H1 (cell line): ENCODE measurements at regions not wholly inside any gene's neighbourhood (a gene's known extent, or its start where the extent isn't known, plus 50 kb on each side); places are given as distances from the start of the nearest gene placed in this dataset.

Experiments
- CTCF ChIA-PET: fragments of 300-600 bp; sonication (Branson Sonifier 250); formaldehyde crosslinking; loops from one replicate; lab custom pipeline; 2021; ENCODE audit not compliant: partially characterized antibody; lab: Charles Lee
- POLR2A ChIA-PET: fragments of 300-600 bp; sonication (Branson Sonifier 250); formaldehyde crosslinking; loops from one replicate; lab custom pipeline; 2021; ENCODE audit warnings: inconsistent platforms; ENCODE audit not compliant: partially characterized antibody; lab: Charles Lee
- DNase-seq, 2 experiments: peaks; one replicate each; pipeline versions ENCODE4 v3.0.0 to v3.0.0-alpha.2; 2010 to 2022; ENCODE audit warnings: low spot score in 2 of 2, low read depth in 1 of 2, mixed read lengths in 1 of 2
- FAIRE-seq: peaks from 2 replicates; lab custom pipeline; 2011; peaks lifted over from hg19 to GRCh38; lab: Jason Lieb, UNC
- H2AFZ ChIP-seq: 2 replicates; pipeline ENCODE4 v1.8.1; 2012; ENCODE audit warnings: low read length, inconsistent platforms
- H2AK5ac ChIP-seq: 2 replicates; pipeline ENCODE4 v1.6.1; 2013; ENCODE audit warnings: low read depth, low read length
- H2BK120ac ChIP-seq: replicated peaks from 2 replicates; pipeline ENCODE3; 2013; ENCODE audit warnings: low read depth, low read length, inconsistent platforms
- H2BK12ac ChIP-seq: 2 replicates; pipeline ENCODE4 v1.6.1; 2013; ENCODE audit warnings: low read depth, low read length
- H2BK15ac ChIP-seq: 2 replicates; pipeline ENCODE4 v1.6.1; 2013; ENCODE audit warnings: low read length
- H2BK20ac ChIP-seq: 2 replicates; pipeline ENCODE4 v1.6.1; 2013; ENCODE audit warnings: low read length
- H2BK5ac ChIP-seq: 2 replicates; pipeline ENCODE4 v1.6.1; 2013; ENCODE audit warnings: low read depth, low read length
- H3K14ac ChIP-seq: 2 replicates; pipeline ENCODE4 v1.6.1; 2013; ENCODE audit warnings: inconsistent platforms; ENCODE audit not compliant: insufficient read length
- H3K18ac ChIP-seq: 2 replicates; pipeline ENCODE4 v1.6.1; 2013; ENCODE audit warnings: low read length; ENCODE audit errors: extremely low read depth
- H3K23ac ChIP-seq: 2 replicates; pipeline ENCODE4 v1.6.1; 2013; ENCODE audit warnings: inconsistent platforms; ENCODE audit not compliant: insufficient read length
- H3K23me2 ChIP-seq: 2 replicates; pipeline ENCODE4 v1.6.1; 2013; ENCODE audit warnings: low read depth, low read length
- H3K27ac ChIP-seq: 2 replicates; pipeline ENCODE4 v1.6.1; 2011; ENCODE audit warnings: low read depth, low read length, inconsistent platforms
- H3K27me3 ChIP-seq, 4 experiments: replicated peaks in 1 of 4; 1 replicate in 1 of 4; 2 replicates in 3 of 4; pipeline versions ENCODE4 v1.6.1 to v1.8.1; 2011 to 2013; ENCODE audit warnings: low read length in 3 of 4, mild to moderate bottlenecking in 3 of 4, inconsistent platforms in 2 of 4, mixed read lengths in 2 of 4, moderate library complexity in 1 of 4; ENCODE audit not compliant: control insufficient read depth in 3 of 4, insufficient read depth in 3 of 4; ENCODE audit errors: extremely low read depth in 1 of 4
- H3K36me3 ChIP-seq, 4 experiments: 2 replicates each; pipeline versions ENCODE4 v1.6.1 to v1.8.1; 2011 to 2013; ENCODE audit warnings: mild to moderate bottlenecking in 4 of 4, low read length in 3 of 4, moderate library complexity in 2 of 4, control low read depth in 1 of 4, inconsistent platforms in 1 of 4; ENCODE audit not compliant: insufficient read depth in 4 of 4, control insufficient read depth in 2 of 4
- H3K4ac ChIP-seq: replicated peaks from 2 replicates; pipeline ENCODE3; 2013; ENCODE audit warnings: low read length, low read depth, mixed read lengths, inconsistent platforms; ENCODE audit not compliant: insufficient read length
- H3K4me1 ChIP-seq, 4 experiments: replicated peaks in 1 of 4; 1 replicate in 1 of 4; 2 replicates in 3 of 4; pipeline versions ENCODE4 v1.6.1 to v1.8.1; 2011 to 2013; ENCODE audit warnings: low read length in 3 of 4, inconsistent platforms in 2 of 4, mixed read lengths in 1 of 4; ENCODE audit not compliant: insufficient read depth in 4 of 4, control insufficient read depth in 3 of 4
- H3K4me2 ChIP-seq, 2 experiments: 2 replicates each; pipeline versions ENCODE4 v1.6.1 to v1.8.1; 2011 to 2013; ENCODE audit warnings: low read depth in 2 of 2, low read length in 2 of 2, control low read depth in 1 of 2, inconsistent platforms in 1 of 2, mild to moderate bottlenecking in 1 of 2; ENCODE audit not compliant: insufficient read depth in 1 of 2
- H3K4me3 ChIP-seq, 4 experiments: fragments of 200-600, 300-600 bp in 1 of 4; sonication (generic), shearing (Covaris generic), sonication (Bioruptor Twin) in 1 of 4; 2 replicates each; pipeline versions ENCODE4 v1.5.1 to v1.8.1; 2011 to 2016; ENCODE audit warnings: low read length in 4 of 4, low read depth in 3 of 4, control low read depth in 2 of 4, inconsistent platforms in 2 of 4, mild to moderate bottlenecking in 2 of 4, mixed read lengths in 1 of 4, moderate library complexity in 1 of 4; ENCODE audit not compliant: insufficient read depth in 2 of 4; ENCODE audit errors: extremely low read depth in 1 of 4
- H3K56ac ChIP-seq: replicated peaks from 2 replicates; pipeline ENCODE3; 2013; ENCODE audit warnings: low read depth, mild to moderate bottlenecking, mixed read lengths, low read length, inconsistent platforms; ENCODE audit not compliant: insufficient read length
- H3K79me1 ChIP-seq: 2 replicates; pipeline ENCODE4 v1.6.1; 2013; ENCODE audit warnings: low read depth, low read length, control low read depth
- H3K79me2 ChIP-seq, 2 experiments: 2 replicates each; pipeline versions ENCODE4 v1.6.1 to v1.8.1; 2012 to 2013; ENCODE audit warnings: low read length in 2 of 2, mild to moderate bottlenecking in 2 of 2, inconsistent platforms in 1 of 2; ENCODE audit not compliant: insufficient read depth in 2 of 2, control insufficient read depth in 1 of 2
- H3K9ac ChIP-seq, 4 experiments: replicated peaks in 1 of 4; 1 replicate in 1 of 4; 2 replicates in 3 of 4; pipeline versions ENCODE4 v1.6.1 to v1.8.1; 2011 to 2013; ENCODE audit warnings: low read depth in 3 of 4, low read length in 3 of 4, control low read depth in 2 of 4, mild to moderate bottlenecking in 2 of 4, moderate library complexity in 2 of 4, inconsistent platforms in 1 of 4; ENCODE audit errors: extremely low read depth in 1 of 4
- H3K9me3 ChIP-seq, 2 experiments: 2 replicates each; pipeline versions ENCODE4 v1.6.1 to v1.8.1; 2012 to 2013; ENCODE audit warnings: mild to moderate bottlenecking in 2 of 2, moderate library complexity in 2 of 2, control low read depth in 1 of 2, inconsistent platforms in 1 of 2, low read depth in 1 of 2, low read length in 1 of 2, mixed read lengths in 1 of 2; ENCODE audit not compliant: insufficient read depth in 2 of 2
- H4K20me1 ChIP-seq, 2 experiments: replicated peaks in 1 of 2; 2 replicates each; pipeline versions ENCODE3 to v1.8.1; 2011 to 2013; ENCODE audit warnings: inconsistent platforms in 2 of 2, low read length in 2 of 2, mild to moderate bottlenecking in 1 of 2; ENCODE audit not compliant: insufficient read depth in 2 of 2, control insufficient read depth in 1 of 2
- H4K5ac ChIP-seq: 2 replicates; pipeline ENCODE4 v1.6.1; 2013; ENCODE audit warnings: low read length, low read depth, mixed read lengths, inconsistent platforms; ENCODE audit not compliant: insufficient read length
- H4K8ac ChIP-seq: 2 replicates; pipeline ENCODE4 v1.8.0; 2013; ENCODE audit warnings: mild to moderate bottlenecking, moderate library complexity, low read length, inconsistent platforms; ENCODE audit not compliant: insufficient read depth; ENCODE audit errors: extremely low read depth
- H4K91ac ChIP-seq: replicated peaks from 2 replicates; pipeline ENCODE3; 2013; ENCODE audit warnings: low read length, mixed read lengths, inconsistent platforms; ENCODE audit not compliant: insufficient read length
- CHD2 ChIP-seq: IDR thresholded peaks from 2 replicates; pipeline ENCODE4 v1.6.1; 2012; ENCODE audit warnings: low read length, improper control_type of control experiment
- WGBS, 2 experiments: shearing (Covaris generic) in 1 of 2; methylation state at CpG; one replicate each; pipeline versions ENCODE4 v1.1.6 to v1.1.7; 2013 to 2015; ENCODE audit warnings: low lambda C conversion rate in 2 of 2, mixed read lengths in 2 of 2, inconsistent platforms in 1 of 2, low coverage in 1 of 2, missing lambda C conversion rate in 1 of 2; ENCODE audit not compliant: insufficient replicate concordance in 2 of 2, insufficient coverage in 1 of 2, insufficient read length in 1 of 2; ENCODE audit errors: extremely low coverage in 1 of 2, missing lambda C conversion rate in 1 of 2; 5-methylcytosine and 5-hydroxymethylcytosine counted together

- no peak for TF ChIP-seq CHD2
- no peak overlapping the region for H2BK15ac ChIP-seq
- H3K23me2 ChIP-seq: no peaks in the 10 kb centered on the region
- no peak overlapping the region for H2AFZ ChIP-seq
- 100% methylated on average over 1 of the region's 1 CpG; no CpG with 5 or more reads in 1 of the 2 experiments for WGBS, 2 experiments
- H2BK20ac ChIP-seq: no peak overlapping the region
- H3K79me1 ChIP-seq: no peaks in the 10 kb centered on the region
- no peak overlapping the region for H2AK5ac ChIP-seq
- H3K23ac ChIP-seq: no peak overlapping the region
- no peak overlapping the region for H2BK120ac ChIP-seq
- no peaks in the 10 kb centered on the region for H3K4me1 ChIP-seq
- H2BK12ac ChIP-seq: no peak overlapping the region
- H4K5ac ChIP-seq: no peak overlapping the region
- H4K20me1 ChIP-seq: no peaks in the 10 kb centered on the region
- no peak overlapping the region for H3K4me2 ChIP-seq
- no peak overlapping the region for H3K27ac ChIP-seq
- POLR2A ChIA-PET: no interaction called here
- H3K36me3 ChIP-seq: no peaks in the 10 kb centered on the region
- no peak for FAIRE-seq
- no peak overlapping the region for H4K8ac ChIP-seq
- H3K18ac ChIP-seq: no peak overlapping the region
- no peak overlapping the region for H4K91ac ChIP-seq
- H3K9ac ChIP-seq: no peak overlapping the region
- no peak overlapping the region for H2BK5ac ChIP-seq
- no peaks in the 10 kb centered on the region for H3K9me3 ChIP-seq
- H3K79me2 ChIP-seq: no peaks in the 10 kb centered on the region
- no peaks in the 10 kb centered on the region for H3K27me3 ChIP-seq
- DNase-seq: no peak
- no peak overlapping the region for H3K4ac ChIP-seq
- CTCF ChIA-PET: no interaction called here
- H3K4me3 ChIP-seq: no peak overlapping the region
- no peak overlapping the region for H3K14ac ChIP-seq
- no peak overlapping the region for H3K56ac ChIP-seq
Measured at GRCh38 chrX:76228499-76228898, 55.6 kb downstream of the PBDC1 start.
